Colonic mucosa (tissue), 4 donors: ENCODE measurements at regions not wholly inside any gene's neighbourhood (a gene's known extent, or its start where the extent isn't known, plus 50 kb on each side); places are given as distances from the start of the nearest gene placed in this dataset.

Experiments
- DNase-seq: peaks from one replicate; pipeline ENCODE4 v3.0.0-alpha.2; 2020
- H3K27ac ChIP-seq: fragments of 200-600 bp; one replicate; pipeline ENCODE4 v1.8.0; 2021
- H3K27me3 ChIP-seq: fragments of 200-600 bp; one replicate; pipeline ENCODE4 v1.8.0; 2021
- H3K36me3 ChIP-seq: fragments of 200-600 bp; one replicate; pipeline ENCODE4 v1.8.0; 2021
- H3K4me1 ChIP-seq: fragments of 200-600 bp; one replicate; pipeline ENCODE4 v1.8.0; 2021; ENCODE audit warnings: mild to moderate bottlenecking
- H3K4me3 ChIP-seq: fragments of 200-600 bp; one replicate; pipeline ENCODE4 v1.8.0; 2021
- H3K9ac ChIP-seq, 2 donors: one replicate each; pipeline ENCODE4 v1.7.0; 2013; ENCODE audit warnings: control low read depth in 2 of 2, low read depth in 2 of 2, low read length in 2 of 2
- H3K9me3 ChIP-seq: fragments of 200-600 bp; one replicate; pipeline ENCODE4 v1.8.0; 2021
- CTCF ChIP-seq: fragments of 200-600 bp; IDR thresholded peaks from one replicate; pipeline ENCODE4 v1.8.0; 2022; ENCODE audit warnings: antibody characterized with exemption, mild to moderate bottlenecking
- intact Hi-C: fragments of 100-400 bp; cut with DNase I; formaldehyde crosslinking; loops from one replicate; pipeline ENCODE4 v1.14.1; 2022
- donor health status: healthy.
- donor health status: DM: no; HTN: no; CAD: no.
- donor health status: DM: no; HTN: no; CAD: no.

GRCh38 chr21:45354970-45355369 lies 50.0 kb upstream of the COL18A1 start:
- intact Hi-C loops = no loop called here
- no peak overlapping the region for H3K4me3 ChIP-seq
- no peak overlapping the region for H3K27ac ChIP-seq
- H3K4me1 ChIP-seq = no peaks in the 10 kb centered on the region
- no peaks in the 10 kb centered on the region for H3K36me3 ChIP-seq
- no peak overlapping the region for H3K9ac ChIP-seq
- no peaks in the 10 kb centered on the region for H3K9me3 ChIP-seq
- no peak for TF ChIP-seq CTCF
- no peaks in the 10 kb centered on the region for H3K27me3 ChIP-seq
- DNase-seq = no peak
